ENCODE measurements at regions not wholly inside any gene's neighbourhood (a gene's known extent, or its start where the extent isn't known, plus 50 kb on each side); places are given as distances from the start of the nearest gene placed in this dataset.

- DNase-seq = no peak
These were observed 487.6 kb downstream of the METTL4 start for GRCh38 chr18:2083691-2084090.

GRCh38 chr18:2086439-2086838 lies 484.9 kb downstream of the METTL4 start:
- DNase-seq = no peak

GRCh38 chr18:2087877-2088673 lies 483.2 kb downstream of the METTL4 start:
- DNase-seq = no peak

GRCh38 chr18:2089396-2089795 lies 481.9 kb downstream of the METTL4 start:
- DNase-seq = no peak

- no peak for DNase-seq
These were observed 479.4 kb downstream of the METTL4 start for GRCh38 chr18:2091937-2092336.

- DNase-seq = no peak
These were observed 474.8 kb downstream of the METTL4 start for GRCh38 chr18:2096551-2096950.

- DNase-seq = no peak
These were observed 470.6 kb downstream of the METTL4 start for GRCh38 chr18:2100694-2101213.

- DNase-seq = no peak
These were observed 469.3 kb downstream of the METTL4 start for GRCh38 chr18:2102022-2102421.

GRCh38 chr18:2103299-2103698 lies 468.0 kb downstream of the METTL4 start:
- no peak for DNase-seq

GRCh38 chr18:2104620-2105462 lies 466.5 kb downstream of the METTL4 start:
- no peak for DNase-seq

- no peak for DNase-seq
These were observed 462.7 kb downstream of the METTL4 start for GRCh38 chr18:2108591-2108990.

- DNase-seq = no peak
These were observed 459.8 kb downstream of the METTL4 start for GRCh38 chr18:2111456-2111855.

GRCh38 chr18:2112435-2113045 lies 458.8 kb downstream of the METTL4 start:
- no peak for DNase-seq

GRCh38 chr18:2114289-2114688 lies 457.0 kb downstream of the METTL4 start:
- no peak for DNase-seq

GRCh38 chr18:2114765-2115164 lies 456.5 kb downstream of the METTL4 start:
- no peak for DNase-seq

GRCh38 chr18:2121224-2121623 lies 450.1 kb downstream of the METTL4 start:
- DNase-seq = no peak

- DNase-seq = no peak
These were observed 448.2 kb downstream of the METTL4 start for GRCh38 chr18:2123077-2123476.

- no peak for DNase-seq
These were observed 436.9 kb downstream of the METTL4 start for GRCh38 chr18:2134364-2134763.

GRCh38 chr18:2135309-2135708 lies 436.0 kb downstream of the METTL4 start:
- DNase-seq = no peak

GRCh38 chr18:2138552-2138951 lies 432.8 kb downstream of the METTL4 start:
- DNase-seq = no peak

GRCh38 chr18:2139691-2140090 lies 431.6 kb downstream of the METTL4 start:
- no peak for DNase-seq

GRCh38 chr18:2143636-2144035 lies 427.7 kb downstream of the METTL4 start:
- DNase-seq = no peak

- DNase-seq = no peak
These were observed 426.5 kb downstream of the METTL4 start for GRCh38 chr18:2144811-2145210.

- DNase-seq = no peak
These were observed 425.2 kb downstream of the METTL4 start for GRCh38 chr18:2146092-2146491.

Data from activated effector memory CD4-positive, alpha-beta T cell treated with Interleukin-2 at 50 U/mL for 16 hours (primary cell).